Left ventricle myocardium superior (tissue), 1 donor: ENCODE measurements at regions not wholly inside any gene's neighbourhood (a gene's known extent, or its start where the extent isn't known, plus 50 kb on each side); places are given as distances from the start of the nearest gene placed in this dataset.
"Not testable (repeated sequence)": the region's sequence is repeated elsewhere in the genome, so short reads cannot be mapped to it uniquely, and the experiment has no call there.

Source experiments
- ATAC-seq: fragments of 200-7000 bp; cut with Tn5 transposase; one replicate; pipeline ENCODE4 v1.9.1; 2020; ENCODE audit warnings: mild to moderate bottlenecking, moderate library complexity
- DNase-seq: peaks from one replicate; pipeline ENCODE4 v3.0.0-alpha.2; 2020
- intact Hi-C: fragments of 100-400 bp; cut with micrococcal nuclease; formaldehyde crosslinking; loops from one replicate; pipeline ENCODE4 v1.11.0; 2022
- donor health status: DM: no; HTN: yes; CAD: no; lungs with severe emphysema.

DNA sequence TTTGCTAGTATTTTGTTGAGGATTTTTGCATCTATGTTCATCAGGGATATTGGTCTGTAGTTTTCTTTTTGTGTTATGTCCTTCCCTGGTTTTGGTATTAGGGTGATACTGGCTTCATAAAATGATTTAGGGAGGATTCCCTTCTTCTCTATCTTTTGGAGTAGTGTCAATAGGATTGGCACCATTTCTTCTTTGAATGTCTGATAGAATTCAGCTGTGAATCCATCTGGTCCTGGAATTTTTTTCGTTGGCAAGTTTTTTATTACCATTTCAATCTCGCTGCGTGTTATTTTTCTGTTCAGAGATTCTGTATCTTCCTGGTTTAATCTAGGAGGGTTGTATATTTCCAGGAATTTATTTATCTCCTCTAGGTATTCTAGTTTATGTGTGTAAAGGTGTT is 234.3 kb downstream of the OXSM start:
- DNase-seq, intact Hi-C loops, ATAC-seq: not testable (repeated sequence)

DNA sequence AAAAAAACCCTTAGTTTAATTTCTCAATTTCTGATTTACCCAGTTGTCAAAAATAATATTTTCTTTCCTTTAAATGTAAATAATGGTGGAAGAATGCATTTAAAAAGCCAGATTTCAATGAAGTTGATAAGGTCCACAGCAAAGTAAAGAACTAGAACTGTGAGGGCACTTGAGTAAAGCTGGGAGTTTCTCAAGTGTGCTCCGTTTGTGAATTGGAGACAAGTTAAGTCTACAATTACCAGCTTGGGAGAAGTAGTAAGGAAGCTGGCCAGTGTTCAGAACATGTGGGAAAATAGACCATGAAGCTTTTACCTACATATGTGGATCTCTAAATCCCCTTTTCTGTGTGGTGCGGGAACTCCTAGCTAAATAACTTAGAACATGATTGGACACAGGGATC is 239.4 kb downstream of the OXSM start:
- intact Hi-C loops: no loop called here
- DNase-seq: no peak

DNA sequence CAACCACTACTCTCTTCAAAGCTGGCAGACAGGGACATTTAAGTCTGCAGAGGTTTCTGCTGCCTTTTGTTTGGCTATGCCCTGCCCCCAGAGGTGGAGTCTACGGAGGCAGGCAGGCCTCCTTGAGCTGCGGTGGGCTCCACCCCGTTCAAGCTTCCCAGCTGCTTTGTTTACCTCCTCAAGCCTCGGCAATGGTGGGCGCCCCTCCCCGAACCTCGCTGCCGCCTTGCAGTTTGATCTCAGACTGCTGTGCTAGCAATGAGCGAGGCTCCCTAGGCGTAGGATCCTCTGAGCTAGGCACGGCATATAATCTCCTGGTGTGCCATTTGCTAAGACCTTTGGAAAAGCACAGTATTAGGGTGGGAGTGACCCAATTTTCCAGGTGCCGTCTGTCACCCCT is 252.2 kb downstream of the OXSM start:
- ATAC-seq, DNase-seq, intact Hi-C loops: not testable (repeated sequence)

More for the DNA sequence above, 239.4 kb downstream of the OXSM start:
- ATAC-seq: no peak

DNA sequence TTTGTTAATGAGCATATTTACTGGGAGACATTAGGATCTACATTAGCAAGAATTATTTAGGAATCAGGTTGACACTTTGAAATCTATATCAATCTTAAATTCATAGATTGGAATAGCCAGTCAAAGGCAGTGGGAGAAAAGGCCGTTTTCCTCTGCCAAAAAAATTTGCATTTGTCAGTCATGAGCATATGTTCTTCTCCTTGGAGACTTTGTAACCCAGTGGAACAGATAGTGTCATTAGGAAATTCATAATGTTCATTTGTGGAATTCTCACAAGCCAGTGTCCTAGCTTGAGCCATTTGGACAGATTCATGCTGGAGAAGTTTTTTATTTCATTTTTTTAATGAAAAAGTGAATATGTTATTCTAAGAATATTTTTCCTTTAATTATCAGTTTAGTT is 260.1 kb downstream of the OXSM start:
- intact Hi-C loops: no loop called here

DNA sequence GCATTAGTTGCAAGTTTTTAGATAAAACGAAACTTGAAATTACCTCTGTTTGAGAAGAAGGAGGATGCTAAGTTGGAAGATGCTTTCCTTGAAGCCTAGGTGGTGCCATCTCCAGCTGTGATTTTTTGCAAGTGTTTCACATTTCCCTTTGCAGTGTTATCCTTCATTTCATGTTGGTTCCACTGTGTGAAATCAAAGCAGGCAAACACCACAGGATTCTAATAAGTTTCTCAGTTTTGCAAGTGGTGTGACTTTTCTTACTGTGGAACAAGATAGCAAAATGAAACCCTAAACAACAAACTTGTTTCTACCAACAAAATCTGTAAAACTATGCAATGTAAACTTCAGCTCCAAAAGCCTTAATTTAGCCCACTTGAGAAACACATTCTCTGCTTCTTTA is 260.9 kb downstream of the OXSM start:
- no peak for DNase-seq
- ATAC-seq: no peak
- intact Hi-C loops: no loop called here

More for the DNA sequence above, 260.1 kb downstream of the OXSM start:
- ATAC-seq (no peak), DNase-seq (no peak)

DNA sequence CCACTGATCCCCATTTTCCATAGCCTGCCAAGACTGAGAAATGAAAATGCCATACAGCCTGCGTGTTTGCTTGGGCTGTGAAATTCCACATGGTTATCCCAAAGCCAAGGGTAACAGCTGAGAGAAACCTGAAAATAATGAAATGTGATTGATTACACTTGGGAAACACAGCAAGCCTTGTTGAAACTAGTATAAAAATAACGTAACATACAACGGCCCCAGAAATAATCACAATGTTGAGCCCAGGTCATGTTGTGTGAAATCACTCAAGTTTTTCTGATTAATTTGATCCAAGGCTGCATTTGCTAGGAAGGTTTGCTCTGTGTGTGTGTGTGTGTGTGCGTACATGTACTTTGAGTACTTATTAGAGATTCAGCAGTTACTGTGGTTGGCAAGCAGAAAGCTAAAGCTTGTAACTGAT is 269.0 kb downstream of the OXSM start:
- DNase-seq (no peak), ATAC-seq (no peak)
- intact Hi-C loops: no loop called here

DNA sequence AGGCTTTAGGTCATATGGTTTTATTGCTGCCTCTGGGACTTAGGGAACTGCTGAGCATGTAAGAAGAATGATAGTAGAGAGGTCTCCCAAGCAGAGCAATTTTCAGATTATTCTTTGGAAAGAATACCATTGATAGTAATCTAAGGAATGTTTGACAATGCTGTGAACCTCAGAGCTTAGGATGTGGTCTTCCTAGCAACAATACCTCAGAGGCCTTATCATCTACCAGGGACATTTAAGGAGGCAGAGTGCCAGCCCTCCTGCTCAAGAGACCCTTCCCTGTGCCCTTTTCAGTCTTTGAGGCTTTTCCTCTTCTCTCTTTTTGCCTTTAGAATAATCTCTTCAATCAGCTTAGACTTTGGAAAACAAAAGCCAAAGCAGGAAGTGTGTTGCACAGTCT is 272.1 kb downstream of the OXSM start:
- DNase-seq (no peak), ATAC-seq (no peak)
- intact Hi-C loops: no loop called here

DNA sequence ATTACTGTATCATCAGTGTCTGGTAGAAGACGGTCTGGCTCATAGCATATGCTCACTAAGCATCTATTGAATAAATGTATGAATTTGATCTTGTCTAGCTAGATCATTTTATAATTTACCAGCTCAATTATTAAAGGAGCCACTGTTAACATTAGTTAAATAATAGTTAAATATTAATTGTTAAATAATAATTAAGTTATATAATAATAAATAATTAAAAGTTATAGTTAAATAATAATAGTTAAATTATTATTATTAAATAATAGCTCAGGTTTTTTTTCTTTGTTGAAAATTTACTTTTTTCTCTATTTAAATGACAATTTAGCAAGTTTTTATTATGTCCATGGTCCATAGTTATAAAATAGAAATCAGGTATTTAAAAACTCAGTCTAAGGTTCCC is 274.4 kb downstream of the OXSM start:
- ATAC-seq: no peak
- DNase-seq: no peak
- intact Hi-C loops: no loop called here

DNA sequence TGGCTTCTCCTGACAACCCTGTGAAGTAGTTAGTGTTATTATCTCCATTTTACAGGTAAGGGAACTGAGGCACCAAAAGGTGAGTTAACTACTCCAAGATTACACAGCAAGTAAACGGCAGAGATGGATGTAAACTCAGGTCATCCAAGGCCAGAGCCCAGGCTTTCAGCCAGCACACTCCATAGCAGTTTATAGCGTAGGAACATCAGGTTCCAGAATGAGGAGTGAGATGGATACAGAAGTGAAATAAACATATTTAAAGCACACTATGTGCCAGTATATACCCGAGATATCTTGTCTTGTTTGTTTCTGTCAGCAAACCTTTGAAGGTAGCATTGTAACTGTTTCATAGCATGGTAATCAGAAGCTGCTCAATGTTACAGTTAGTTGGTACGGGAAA is 279.0 kb downstream of the OXSM start:
- peak; percentile 98 for ATAC-seq
- peak; percentile 73 for DNase-seq
- intact Hi-C loops: no loop called here

DNA sequence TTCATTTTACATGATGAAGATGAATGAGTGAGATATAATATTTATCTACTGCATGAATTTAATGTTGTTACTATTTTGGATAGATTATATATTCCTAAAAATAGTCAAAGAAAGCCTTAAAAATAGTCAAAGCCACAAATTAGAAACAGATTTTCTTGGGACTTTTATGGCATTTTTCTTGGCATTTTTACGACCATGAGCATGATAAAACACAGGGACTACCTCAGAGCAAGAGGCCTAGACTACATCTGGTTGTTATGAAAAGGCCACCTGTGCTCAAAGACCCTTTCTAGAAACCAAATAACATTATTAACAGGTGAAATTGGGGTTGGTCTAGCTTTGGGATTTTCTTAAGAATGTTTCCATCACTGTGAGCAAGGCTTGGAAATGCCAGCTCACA is 281.0 kb downstream of the OXSM start:
- ATAC-seq (no peak), DNase-seq (no peak)
- intact Hi-C loops: no loop called here

DNA sequence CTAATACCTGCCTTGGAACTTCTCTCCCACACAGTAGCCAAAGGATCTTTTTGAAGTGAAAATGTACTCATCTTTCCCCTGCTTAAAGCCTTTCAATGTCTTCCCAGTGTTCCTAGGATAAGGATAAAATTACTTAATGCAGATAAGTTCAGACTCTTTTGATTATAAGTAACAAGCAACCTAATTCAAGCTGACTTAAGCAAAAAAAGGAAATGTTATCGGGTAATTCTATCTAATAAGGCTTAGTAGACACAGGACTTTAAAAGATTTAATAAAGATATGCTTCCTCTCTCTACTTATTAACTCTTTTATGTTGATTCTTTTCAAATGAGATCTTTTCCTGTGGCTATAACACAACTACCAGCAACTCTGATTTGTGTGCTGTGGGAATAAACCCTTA is 284.2 kb downstream of the OXSM start:
- ATAC-seq (no peak), DNase-seq (no peak)
- intact Hi-C loops: no loop called here

DNA sequence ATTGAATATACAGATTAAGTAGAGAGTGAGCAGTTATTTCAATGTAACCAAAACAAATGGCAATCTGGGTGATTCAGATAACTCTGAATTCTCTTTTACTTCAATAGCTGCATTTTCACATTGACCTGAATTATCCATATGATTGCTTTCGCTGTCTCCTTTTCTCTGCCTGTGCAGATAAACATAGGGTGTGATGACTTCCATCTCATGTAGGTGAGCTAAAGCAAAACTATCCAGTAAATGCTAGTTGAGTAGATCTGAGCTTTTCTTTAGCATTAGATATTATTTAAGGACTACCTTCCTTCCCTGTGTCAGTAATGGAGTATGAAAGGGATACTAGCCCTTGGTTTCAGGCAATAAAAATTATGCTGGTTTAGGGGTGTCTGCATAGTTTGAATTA is 288.6 kb downstream of the OXSM start:
- ATAC-seq (no peak), DNase-seq (no peak)
- intact Hi-C loops: no loop called here

DNA sequence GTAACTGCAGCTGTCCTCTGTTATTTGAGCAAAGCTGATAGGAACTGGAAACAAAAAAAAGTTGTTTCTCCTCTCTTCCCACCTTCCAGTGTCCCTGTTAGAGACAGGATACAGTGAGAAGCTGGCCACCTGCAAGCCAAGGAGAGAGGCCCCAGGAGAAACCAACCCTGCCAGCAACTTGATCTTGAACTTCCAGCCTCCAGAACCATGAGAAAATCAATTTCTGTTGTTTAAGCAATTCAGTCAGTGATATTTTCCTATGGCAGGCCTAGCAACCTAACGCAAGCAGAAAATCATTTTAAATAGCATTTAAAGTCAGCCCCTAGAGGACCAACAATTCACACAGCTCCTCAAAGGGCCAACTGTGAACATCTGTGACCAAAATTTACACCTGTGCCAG is 291.3 kb downstream of the OXSM start:
- DNase-seq (no peak), ATAC-seq (no peak)
- intact Hi-C loops: no loop called here

DNA sequence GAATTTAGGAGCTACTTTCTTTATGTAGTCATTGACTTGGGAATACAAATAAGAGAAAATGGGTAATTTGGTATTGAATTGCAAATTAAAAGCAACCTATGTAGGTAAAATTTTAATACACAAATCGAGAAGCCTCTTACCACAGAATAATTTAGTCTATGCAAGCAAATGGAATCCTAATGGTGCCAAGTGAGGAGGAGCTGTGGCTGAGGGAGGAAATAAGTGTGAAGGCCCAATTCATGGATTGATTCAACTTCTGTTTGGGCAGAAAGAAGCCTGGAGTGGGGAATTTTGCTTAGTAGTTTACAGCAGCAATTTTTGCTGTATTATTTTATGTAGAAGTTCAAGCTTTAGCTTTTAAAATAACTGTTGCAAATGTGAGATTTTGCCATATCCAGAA is 291.9 kb downstream of the OXSM start:
- intact Hi-C loops: no loop called here
- ATAC-seq (no peak), DNase-seq (no peak)

DNA sequence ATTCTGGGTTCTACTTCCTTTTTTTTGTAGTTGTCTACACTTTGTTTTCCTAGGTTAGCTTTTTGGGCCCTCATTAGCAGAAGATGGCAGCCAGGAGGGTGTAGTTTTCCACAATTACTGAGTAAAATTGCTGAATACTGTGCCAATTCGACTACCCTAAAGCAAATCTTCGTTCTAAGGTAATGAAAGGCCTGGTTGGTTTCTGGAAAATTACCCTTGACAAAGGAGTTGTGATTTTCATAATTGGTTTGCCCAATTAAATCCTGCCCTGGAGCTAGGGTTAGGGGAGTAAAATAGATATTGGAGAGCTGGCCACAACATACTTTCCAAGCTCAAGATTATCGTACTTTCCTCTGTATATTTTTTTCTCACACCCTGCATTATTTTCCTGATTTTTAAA is 293.0 kb downstream of the OXSM start:
- intact Hi-C loops: no loop called here
- DNase-seq (no peak), ATAC-seq (no peak)

DNA sequence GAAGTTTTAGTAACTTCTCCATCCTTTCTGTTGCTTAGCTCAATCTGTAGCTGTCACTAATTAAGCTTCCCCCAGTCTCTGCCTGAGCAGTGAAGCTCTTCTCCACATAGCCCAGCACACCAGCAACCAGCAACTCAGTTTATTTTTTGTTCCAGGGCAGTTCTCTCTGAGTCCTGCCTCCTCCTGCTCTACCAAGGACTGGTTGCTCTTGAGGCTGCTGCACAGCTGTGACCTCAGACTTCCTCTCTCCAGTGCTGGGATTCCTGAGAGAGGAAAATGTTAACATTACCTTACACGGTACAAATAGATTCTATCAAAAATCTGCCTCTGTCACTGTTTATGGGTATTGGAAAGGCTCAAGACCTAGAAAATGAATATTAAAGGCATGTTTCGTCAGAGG is 294.7 kb downstream of the OXSM start:
- intact Hi-C loops: no loop called here
- peak; percentile 70 for ATAC-seq
- no peak for DNase-seq

DNA sequence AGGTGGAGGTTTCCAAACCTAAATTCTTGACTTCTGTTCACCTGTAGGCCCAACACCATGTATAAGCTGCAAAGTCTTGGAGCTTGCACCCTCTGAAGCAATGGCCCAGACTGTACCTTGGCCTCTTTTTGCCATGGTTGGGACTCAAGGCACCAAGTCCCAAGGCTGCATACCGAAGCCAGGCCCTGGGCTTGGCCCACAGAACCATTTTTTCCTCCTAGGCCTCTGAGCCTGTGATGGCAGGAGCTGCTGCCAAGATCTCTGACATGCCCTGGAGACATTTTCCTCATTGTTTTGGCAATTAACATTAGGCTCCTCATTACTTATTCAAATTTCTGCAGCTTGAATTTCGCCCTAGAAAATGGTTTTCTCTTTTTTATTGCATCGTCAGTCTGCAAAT is 297.9 kb downstream of the OXSM start:
- DNase-seq (no peak), ATAC-seq (no peak)
- intact Hi-C loops: no loop called here

DNA sequence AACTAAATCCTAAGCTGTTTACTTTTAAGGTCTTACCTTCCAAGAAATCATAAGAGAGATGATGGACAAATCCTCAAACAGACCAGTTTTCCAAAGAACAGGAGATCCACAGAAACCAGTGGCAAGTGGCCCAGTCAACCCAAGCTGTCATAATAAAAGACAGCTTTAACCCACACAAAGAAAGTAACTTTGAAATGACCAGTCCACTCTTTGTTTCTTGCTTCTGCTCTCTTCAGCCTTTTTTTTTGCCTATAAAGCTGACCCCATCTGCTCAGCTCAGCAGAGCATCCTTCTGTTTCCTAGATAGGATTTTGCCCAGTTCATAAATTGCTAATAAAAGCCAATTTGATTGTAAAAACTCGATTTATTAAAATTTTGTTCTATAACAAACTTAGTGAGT is 299.4 kb downstream of the OXSM start:
- ATAC-seq (no peak), DNase-seq (no peak)
- intact Hi-C loops: no loop called here

DNA sequence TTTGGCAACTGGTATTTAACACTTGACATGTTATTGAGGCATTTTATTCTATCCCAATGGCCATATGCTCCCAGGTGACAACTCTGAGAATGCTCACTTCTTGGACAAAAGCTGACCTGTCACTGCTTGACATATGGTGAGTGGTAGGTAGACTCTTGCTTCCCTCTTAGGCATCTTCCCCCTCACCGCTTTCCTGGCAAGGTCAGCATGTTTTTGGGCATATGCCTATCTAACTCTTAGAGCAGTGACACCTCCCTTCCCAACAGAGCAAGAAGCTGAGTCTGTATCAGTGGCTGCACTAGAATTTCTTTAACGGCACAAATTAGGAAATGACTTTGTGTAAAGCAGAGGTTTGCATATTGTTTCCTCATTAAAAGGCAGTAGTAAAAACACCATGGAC is 300.7 kb downstream of the OXSM start:
- DNase-seq (no peak), ATAC-seq (peak; percentile 54)
- intact Hi-C loops: no loop called here

DNA sequence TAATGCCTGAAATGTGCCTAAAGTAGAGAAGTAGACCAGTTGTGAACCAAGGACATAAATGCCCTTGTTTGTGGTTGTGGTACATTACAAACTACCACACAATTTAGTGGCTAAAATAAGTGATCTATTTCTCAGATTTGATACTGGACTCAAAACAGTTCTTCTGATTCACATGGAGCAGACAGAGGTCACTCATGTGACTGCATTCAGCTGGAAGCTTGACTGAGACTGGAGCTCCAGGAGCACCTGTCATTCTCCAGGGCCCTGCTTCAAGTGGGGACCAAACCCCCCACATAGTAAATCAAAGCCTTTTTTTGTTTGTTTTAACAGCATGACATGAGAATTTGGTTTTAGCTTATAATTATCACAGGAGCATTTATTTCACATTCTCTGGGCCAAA is 301.2 kb downstream of the OXSM start:
- ATAC-seq: peak; percentile 63
- intact Hi-C loops: no loop called here

DNA sequence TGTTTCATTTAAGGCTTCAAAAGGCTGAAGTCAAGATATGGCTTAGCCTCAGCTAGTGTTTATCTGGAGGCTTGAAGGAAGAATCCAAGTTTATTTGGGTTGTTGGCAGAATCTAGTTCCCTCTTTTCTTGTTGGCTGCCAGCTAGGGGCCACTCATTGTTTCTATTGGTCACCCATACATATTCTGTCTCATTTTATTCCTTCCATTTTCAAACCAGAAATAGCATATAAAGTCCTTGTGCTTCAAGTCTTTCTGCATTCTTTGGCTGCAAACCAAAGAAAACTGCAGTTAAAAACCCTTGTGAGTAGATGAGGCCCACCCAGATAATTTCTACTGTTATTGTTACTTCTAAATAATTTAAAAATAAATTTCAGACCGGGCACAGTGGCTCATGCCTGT is 301.7 kb downstream of the OXSM start:
- no peak for DNase-seq
- intact Hi-C loops: no loop called here

More for the DNA sequence above, 301.2 kb downstream of the OXSM start:
- DNase-seq: no peak

DNA sequence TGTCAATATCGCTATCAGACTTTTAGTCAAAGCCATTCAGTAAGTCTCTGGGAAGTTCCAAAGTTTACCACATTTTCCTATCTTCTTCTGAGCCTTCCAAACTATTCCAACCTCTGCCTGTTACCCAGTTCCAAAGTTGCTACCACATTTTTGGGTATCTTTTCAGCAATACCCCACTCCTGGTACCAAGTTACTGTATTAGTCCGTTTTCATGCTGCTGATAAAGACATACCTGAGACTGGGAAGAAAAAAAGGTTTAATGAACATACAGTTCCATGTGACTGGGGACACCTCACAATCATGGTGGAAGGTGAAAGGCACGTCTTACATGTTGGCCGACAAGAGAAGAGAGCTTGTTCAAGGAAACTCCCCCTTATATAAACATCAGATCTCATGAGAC is 307.2 kb downstream of the OXSM start:
- ATAC-seq, DNase-seq, intact Hi-C loops: not testable (repeated sequence)

More for the DNA sequence above, 301.7 kb downstream of the OXSM start:
- ATAC-seq: no peak
